Suppressor macrophage (primary cell): ENCODE measurements at regions not wholly inside any gene's neighbourhood (a gene's known extent, or its start where the extent isn't known, plus 50 kb on each side); places are given as distances from the start of the nearest gene placed in this dataset.
"Not testable (repeated sequence)": the region's sequence is repeated elsewhere in the genome, so short reads cannot be mapped to it uniquely, and the experiment has no call there.

ENCODE experiments used
- DNase-seq, 4 experiments: peaks; one replicate each; pipeline ENCODE4 v3.0.0-alpha.2; 2020 to 2022

- DNase-seq: peak in 3 of 4 experiments; percentile 15 to 25 (median 23)
These were observed 258.1 kb downstream of the UTRN start for GRCh38 chr6:144543006-144543871.

- DNase-seq: no peak
These were observed 259.2 kb downstream of the UTRN start for GRCh38 chr6:144544266-144544830.

GRCh38 chr6:144546807-144547206, 261.7 kb downstream of the UTRN start:
- no peak for DNase-seq

- no peak for DNase-seq
These were observed 262.3 kb downstream of the UTRN start for GRCh38 chr6:144547409-144547808.

- no peak for DNase-seq
These were observed 263.4 kb downstream of the UTRN start for GRCh38 chr6:144548536-144548935.

- no peak for DNase-seq
These were observed 265.0 kb downstream of the UTRN start for GRCh38 chr6:144549837-144550747.

- no peak for DNase-seq
These were observed 266.2 kb downstream of the UTRN start for GRCh38 chr6:144551339-144551738.

GRCh38 chr6:144555066-144555465, 269.9 kb downstream of the UTRN start:
- DNase-seq: no peak

- DNase-seq: no peak
These were observed 274.9 kb downstream of the UTRN start for GRCh38 chr6:144559865-144560593.

GRCh38 chr6:144561455-144562043, 276.4 kb downstream of the UTRN start:
- DNase-seq: no peak

GRCh38 chr6:144564202-144564601, 279.1 kb downstream of the UTRN start:
- no peak for DNase-seq

GRCh38 chr6:144566868-144567615, 281.9 kb downstream of the UTRN start:
- peak; percentile 37 to 72 (median 56) for DNase-seq

- DNase-seq: no peak
These were observed 283.1 kb downstream of the UTRN start for GRCh38 chr6:144568241-144568640.

- not testable (repeated sequence) for DNase-seq
These were observed 287.4 kb downstream of the UTRN start for GRCh38 chr6:144572541-144572940.

- DNase-seq: no peak
These were observed 289.7 kb downstream of the UTRN start for GRCh38 chr6:144574796-144575195.

- DNase-seq: no peak
These were observed 290.2 kb downstream of the UTRN start for GRCh38 chr6:144575327-144575726.

- DNase-seq: no peak
These were observed 291.7 kb downstream of the UTRN start for GRCh38 chr6:144576871-144577270.

GRCh38 chr6:144578385-144579350, 293.5 kb downstream of the UTRN start:
- DNase-seq: peak in 1 of 4 experiments; percentile 12

GRCh38 chr6:144580039-144580438, 294.9 kb downstream of the UTRN start:
- DNase-seq: no peak

GRCh38 chr6:144580771-144581170, 295.6 kb downstream of the UTRN start:
- DNase-seq: no peak
